NCI-H82 (cell line): ENCODE measurements at regions not wholly inside any gene's neighbourhood (a gene's known extent, or its start where the extent isn't known, plus 50 kb on each side); places are given as distances from the start of the nearest gene placed in this dataset.
A peak's percentile ranks its signal among the peaks of the same experiment; 100 is the strongest.
"Not testable (repeated sequence)": the region's sequence is repeated elsewhere in the genome, so short reads cannot be mapped to it uniquely, and the experiment has no call there.

Experiments
- DNase-seq: peaks from one replicate; lab custom pipeline; 2025; lab: John Stamatoyannopoulos, UW

DNA sequence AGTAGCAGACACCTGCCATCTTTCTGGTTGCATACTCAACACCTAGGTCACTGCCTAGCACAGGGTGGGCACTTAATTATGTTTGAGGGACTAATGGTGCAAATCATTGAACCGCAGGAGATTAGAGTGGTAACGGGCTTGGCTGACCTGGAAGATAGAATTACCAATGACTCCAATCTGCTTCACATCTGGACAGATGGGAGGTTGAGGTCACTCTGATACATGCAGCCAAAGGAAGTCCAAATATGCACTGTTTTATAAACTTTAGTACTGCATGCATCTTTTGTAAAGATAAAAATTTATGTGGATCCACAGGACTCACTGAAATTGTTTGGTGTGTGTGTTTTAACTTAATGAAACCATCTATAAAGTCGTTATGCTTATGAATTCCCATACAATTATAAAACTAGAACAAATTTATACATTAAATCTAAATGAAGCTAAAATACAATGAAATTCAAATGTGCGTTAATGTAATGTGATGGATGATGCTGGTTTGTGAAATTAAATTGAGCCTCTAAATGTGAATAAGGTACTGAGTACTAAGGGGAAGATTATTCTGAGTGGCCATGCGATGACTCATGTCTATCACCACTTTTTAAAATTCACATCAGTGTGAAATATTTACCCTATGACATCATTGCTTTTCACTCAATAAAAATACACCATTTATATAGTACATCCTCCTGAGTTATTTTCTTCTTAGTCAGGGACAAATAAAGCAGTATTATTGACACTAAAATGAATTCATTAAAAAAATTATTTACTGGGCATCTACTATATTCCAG lies 224.7 kb upstream of the FAM78B start:
- peak; percentile 73 for DNase-seq

DNA sequence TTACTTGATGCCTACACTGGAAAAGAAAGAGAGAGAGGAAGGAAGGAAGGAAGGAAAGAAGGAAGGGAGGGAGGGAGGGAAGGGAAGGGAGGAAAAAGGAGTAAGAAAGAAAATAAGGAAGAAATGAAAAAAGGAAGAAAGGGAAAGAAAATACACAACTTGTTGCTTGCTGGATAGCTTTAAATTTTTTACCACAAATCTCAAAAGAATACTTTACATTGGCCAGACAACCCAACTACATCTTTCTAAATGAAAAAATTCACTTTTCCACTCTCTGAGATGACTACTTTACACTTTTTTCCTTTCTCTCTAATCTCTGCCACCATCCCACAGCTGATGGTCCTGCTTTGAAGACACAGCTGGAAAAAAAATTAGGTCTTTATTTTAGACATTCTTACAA lies 228.9 kb upstream of the FAM78B start:
- DNase-seq: no peak

DNA sequence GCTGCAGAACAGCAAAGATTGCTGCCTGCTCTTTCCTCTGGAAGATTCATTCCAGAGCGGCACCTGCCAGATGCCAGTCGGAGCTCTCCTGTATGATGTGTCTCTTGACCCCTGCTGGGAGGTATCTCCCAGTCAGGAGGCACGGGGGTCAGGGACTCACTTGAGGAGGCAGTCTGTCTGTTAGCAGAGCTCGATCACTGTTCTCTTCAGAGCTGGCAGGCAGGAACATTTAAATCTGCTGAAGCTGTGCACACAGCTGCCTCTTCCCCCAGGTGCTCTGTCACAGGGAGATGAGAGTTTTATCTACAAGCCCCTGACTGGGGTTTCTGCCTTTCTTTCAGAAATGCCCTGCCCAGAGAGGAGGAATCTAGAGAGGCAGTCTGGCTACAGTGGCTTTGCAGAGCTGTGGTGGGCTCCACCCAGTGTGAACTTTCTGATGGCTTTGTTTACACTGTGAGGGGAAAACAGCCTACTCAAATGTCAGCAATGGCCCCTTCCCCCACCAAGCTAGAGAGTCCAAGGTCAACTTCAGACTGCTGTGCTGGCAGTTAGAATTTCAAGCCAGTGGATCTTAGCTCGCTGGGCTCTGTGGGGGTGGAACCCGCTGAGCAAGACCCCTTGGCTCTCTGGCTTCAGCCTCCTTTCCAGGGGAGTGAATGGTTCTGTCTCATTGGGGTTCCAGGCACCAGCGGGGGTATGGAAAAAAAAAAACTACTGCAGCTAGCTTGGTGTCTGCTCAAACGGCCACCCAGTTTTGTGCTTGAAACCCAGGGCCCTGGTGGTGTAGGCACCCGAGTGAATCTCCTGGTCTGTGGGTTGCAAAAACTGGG lies 242.7 kb upstream of the FAM78B start:
- not testable (repeated sequence) for DNase-seq

DNA sequence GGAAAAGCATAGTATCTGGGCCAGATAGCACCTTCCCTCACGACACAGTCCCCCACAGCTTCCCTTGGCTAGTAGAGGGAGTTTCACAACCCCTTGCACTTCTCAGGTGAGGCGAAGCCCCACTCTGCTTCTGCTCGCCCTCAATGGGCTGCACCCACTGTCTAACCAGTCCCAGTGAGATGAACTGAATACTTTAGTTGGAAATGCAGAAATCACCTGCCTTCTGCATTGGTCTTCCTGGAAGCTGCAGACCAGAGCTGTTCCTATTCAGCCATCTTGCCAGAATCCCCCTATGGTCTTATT lies 243.2 kb upstream of the FAM78B start:
- DNase-seq: no peak

DNA sequence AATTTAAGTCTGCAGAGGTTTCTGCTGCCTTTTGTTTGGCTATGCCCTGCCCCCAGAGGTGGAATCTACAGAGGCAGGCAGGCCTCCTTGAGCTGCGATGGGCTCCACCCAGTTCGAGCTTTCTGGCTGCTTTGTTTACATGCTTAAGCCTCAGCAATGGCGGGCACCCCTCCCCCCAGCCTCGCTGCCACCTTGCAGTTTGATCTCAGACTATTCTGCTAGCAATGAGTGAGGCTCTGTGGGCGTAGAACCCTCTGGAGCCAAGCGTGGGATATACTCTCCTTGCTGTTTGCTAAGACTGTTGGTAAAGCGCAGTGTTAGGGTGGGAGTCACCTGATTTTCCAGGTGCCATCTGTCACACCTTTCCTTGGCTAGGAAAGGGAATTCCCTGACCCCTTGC lies 250.0 kb upstream of the FAM78B start:
- DNase-seq: peak; percentile 17

DNA sequence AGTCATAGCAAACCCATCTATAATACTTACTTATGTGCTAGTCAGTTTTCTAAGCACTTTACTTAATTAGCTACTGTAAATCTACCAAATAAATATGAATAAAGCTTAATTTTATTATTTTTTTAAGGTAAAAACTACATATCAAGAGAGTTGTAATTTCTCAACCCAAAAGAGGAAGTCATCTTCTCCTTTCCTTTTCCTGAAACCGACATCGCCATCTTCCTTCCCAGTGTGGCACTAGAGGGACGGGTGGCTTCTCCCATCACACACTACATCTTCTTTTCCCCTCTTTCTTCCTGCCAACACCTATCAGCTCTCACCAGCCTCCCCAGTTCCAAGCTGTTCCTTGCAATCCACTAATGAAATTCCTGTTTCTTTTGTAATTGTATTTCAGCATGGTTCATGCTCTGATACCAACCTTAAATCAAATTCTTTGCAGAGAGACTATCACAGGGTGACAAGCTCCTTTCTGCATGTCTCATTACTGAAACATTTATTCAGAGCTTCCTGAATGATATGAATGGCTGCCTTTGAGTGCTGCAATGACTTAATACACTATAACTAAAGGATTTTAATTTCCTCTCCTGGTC lies 251.6 kb upstream of the FAM78B start:
- DNase-seq: no peak

DNA sequence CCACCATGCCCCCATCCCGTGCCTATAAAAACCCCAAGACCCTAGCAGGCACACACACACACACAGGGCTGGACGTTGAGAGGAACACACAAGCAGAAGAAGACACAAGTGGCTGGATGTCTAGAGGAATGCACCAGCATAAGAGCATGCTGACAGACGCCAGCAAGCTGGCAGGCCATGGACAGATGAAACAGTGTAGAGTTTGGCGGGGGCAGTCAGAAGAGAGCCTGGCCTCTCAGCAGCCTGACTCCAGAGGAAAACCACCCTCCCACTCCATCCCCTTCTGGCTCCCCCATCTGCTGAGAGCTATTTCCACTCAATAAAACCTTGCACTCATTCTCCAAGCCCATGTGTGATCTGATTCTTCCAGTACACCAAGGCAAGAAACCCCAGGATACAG lies 255.8 kb upstream of the FAM78B start:
- DNase-seq: not testable (repeated sequence)

DNA sequence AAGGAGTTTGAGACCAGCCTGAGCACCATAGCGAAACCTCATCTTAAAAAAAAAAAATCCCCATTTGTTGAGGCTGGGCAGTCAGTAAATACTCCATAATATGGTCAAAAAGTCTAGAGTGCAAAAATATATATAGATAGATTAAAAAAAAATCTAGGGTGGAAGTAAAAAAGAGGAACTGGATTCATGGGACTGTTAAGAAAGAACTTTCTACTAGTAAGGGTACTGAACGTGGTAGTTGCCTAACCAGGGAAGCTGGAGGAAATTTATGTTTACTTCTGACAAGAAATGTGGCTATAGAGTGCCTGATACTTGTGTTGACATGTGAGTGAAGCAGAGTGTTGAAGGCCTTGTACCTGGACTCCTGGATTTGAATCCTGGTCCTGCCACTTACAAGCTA lies 265.9 kb upstream of the FAM78B start:
- no peak for DNase-seq

DNA sequence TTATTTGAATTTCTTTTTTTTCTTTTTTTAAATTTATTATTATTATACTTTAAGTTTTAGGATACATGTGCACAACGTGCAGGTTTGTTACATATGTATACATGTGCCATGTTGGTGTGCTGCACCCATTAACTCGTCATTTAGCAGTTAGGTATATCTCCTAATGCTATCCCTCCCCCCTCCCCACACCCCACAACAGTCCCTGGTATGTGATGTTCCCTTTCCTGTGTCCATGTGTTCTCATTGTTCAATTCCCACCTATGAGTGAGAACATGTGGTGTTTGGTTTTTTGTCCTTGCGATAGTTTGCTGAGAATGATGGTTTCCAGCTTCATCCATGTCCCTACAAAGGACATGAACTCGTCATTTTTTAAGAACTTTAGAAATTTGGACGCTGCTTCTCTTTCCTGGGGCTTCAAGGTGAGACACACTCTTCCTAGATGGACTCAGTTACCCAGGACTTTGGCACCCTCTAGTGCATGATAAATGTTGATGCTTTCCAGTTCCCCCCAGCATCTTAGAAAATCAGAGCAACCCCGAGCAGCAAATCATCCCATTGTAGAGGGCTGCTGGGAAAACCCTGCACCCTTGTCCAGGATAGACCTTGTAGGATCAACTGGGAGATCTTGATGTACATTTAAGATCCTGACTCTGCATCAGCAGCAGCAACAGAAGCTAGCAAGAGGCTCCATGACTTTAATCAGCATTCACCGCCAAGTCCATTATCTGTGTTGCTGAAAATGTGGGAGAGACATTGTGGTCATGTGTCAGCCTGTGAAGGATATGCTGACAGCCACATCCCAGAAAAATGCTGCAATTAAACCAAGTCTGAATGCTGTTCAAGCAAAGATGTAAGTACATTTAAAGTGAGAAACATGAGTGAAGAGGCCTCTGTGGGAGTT lies 266.9 kb upstream of the FAM78B start:
- DNase-seq: peak; percentile 91

DNA sequence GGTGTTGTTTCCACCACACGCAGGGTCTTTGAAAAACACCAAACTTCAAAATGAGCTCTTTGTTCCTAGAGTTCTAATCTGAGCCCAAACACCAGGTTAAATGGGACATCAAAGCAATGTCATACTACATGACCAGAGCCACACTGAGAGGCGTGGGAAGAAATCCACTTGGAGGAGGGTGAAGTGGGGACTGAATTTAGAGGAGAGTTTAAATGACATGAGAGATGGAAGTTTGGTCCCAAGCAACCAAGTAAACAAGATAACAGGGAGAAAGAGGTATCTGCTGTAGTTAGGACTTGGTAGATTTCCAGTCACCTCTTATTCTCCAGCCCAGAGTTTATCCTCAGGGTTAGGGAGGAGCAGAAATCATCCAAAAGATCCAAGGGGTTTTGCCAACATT lies 290.9 kb upstream of the FAM78B start:
- no peak for DNase-seq

DNA sequence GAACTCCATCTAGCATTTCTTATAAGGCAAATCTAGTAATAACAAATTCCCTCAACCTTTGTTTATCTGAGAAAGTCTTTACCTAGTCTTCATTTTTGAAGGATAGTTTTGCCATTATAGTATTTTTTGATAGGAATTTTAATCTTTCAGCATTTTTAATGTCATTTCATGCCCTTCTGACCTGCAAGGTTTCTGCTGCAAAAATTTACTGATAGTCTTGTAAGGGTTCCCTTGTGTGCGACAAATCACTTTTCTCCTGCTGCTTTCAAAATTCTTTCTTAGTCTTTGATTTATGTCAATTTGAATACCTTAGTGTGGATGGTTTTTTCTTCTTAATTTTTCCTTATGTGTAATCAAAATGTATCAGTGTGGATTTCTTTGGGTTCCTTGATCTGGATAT lies 297.5 kb upstream of the FAM78B start:
- no peak for DNase-seq

DNA sequence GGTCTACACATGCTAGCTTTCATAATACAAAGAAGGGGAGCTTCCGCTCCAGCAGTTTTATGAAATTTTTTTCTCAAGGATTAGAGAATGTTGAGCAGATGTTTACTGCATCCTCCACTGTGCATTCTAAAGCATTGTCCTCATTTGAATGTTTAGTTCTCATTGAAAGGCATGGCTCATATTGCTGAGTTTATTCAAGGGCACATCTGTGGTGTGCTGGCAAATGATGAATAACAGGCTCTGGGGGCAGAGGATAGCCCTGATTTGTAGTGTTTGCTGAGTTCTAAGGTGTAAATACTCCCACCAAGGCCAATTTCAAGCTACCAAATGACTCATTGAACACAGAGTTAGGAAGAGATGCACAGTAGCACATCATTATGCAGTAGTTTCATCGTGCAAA lies 303.2 kb upstream of the FAM78B start:
- DNase-seq: no peak

DNA sequence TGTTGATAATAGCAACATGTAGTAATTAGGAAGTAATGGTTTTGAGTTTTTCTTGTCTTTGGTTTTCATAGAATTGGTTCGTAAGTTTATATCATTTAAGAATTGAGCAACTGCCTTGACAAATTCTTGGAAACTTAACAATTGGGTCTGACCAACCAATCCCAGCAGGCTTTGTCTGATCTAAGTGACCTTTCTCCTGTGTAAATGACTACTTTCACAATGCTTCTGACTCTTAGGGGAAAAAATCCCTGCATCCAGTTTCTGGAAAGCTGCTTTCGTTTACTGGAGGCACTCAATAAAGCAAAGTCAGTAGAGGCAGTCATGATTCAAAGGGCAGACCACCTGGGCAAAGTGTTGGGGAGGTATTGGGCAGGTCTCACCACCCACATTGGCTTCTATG lies 303.6 kb upstream of the FAM78B start:
- no peak for DNase-seq

DNA sequence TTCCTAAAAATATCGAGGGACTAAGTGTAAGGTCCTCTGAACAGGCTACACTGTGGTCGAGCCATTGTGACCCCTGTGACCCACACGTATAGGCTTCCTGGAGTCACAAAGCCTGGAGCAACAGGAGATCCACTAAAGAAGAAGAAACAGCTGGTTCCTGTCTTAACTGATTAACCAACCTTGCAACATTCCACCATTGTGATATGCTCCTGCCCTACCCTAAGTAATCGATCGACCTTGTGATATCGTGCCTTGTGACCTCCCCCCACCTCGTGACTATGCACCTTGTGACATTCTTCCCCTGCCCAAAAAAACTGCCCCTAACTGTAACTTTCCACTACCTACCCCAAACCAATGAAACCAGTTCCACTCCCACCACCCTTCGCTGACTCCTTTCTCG lies 304.6 kb upstream of the FAM78B start:
- no peak for DNase-seq

DNA sequence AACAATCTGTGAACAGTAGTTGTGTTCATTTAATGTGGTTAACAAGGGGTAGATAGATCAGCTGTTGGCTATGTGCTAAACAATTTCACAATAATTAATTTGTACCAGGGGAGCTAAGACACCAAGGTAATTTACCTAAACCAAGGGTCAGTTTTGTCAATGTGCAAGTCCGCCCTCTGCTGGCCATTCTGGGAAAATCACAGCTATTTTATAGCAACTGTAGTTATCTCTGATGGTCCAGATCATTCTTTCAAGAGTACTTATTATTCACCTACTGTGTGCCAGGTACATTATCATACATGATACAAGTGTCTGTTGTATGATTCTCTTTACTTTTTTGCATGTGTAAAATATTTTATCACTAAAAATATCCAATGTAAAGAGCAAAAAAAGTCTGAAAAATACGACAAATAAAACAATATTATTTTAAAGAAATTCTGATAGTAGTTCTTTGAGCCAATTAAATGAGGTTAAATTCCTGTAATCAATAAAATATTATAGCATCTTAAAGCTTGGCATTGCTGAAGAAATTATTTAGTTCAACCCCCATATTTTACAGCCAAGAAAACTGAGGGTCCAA lies 312.3 kb upstream of the FAM78B start:
- DNase-seq: peak; percentile 83

DNA sequence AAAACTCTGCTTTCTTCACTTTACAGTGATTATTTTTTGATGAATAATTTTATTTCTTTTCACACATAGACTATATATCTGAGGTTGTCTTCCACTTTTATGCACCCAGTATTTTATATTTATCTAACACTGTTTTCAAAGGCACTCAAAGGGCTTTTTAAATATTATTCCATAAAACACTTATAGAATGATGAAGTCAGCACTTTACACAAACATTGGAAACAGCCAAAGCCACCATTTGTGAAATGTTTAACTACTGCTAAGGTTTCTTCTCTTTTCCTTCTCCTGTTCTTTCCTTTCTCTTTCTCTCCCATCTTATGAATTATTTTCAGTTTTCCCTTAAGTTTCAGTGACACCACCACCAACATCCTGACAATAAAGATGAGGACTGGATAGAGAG lies 317.7 kb upstream of the FAM78B start:
- no peak for DNase-seq

DNA sequence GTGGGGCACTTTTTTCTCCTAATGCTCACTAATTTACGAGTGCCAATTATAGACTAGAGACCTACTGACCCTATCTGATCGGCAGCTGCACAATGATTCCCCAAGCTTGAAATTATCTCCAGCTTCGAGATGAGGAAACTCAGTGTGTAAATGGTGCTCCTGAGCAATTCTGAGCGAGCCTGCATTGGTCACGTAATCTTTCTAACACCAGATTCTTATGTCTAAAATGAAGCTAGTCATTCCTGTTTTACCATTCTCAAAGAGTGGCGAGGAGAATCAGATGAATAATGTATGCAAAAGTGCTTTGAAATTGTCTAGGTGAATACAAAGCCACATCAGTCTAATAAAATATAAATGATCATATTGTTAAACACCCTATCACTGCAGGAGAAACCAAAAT lies 318.1 kb upstream of the FAM78B start:
- no peak for DNase-seq

DNA sequence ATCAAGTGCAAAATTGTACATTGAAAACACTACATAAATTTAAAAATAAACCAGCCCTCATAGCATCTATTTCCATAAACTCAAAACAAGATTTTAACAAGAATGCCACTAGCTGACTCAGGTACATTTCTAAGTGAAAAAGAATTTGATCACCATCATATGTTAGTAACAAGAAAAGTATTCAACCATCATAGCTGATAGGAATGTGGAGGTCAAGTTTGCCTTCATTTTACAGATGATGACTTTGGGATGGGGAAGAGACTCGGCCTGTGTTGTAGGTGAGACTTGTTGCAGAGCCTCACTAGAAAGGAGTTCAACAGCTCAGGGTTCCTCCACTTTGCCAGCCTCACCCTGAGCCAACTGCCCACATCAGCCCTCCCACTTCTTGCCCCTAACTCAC lies 318.8 kb upstream of the FAM78B start:
- DNase-seq: no peak

DNA sequence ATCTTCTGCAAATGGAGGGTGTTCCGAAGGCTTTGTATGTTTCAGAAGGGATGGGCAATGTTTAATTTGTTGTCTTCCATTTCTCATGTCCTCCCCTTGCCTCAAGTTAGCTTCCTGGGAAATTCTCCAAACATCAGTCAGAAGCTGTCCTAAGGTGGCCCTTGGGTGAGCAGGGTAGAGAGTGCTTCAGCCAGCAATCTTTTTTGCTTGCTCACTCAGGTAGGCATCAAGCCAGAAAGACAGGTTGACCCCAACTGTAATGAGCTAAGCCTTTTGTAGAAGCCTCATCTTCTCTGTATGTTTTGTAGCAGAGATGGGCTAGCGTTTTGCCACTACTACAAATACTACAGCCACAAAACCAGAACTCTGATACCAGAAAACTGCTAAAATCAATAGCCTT lies 321.5 kb upstream of the FAM78B start:
- DNase-seq: no peak

DNA sequence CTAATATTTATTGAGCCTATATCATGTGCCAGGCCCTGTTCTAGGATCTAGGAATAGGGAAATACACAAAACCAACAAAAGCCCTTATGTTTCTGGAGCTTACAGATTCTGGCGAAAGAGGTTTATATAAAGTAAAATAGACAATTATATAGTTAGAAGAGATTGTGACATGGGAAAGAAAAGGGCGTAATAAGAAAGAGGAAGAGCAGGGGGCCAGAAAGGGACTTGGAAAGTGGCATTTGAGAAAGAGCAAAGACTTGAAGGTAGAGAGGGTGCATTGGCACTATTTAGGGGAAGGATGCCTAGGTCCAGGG lies 322.5 kb upstream of the FAM78B start:
- no peak for DNase-seq

DNA sequence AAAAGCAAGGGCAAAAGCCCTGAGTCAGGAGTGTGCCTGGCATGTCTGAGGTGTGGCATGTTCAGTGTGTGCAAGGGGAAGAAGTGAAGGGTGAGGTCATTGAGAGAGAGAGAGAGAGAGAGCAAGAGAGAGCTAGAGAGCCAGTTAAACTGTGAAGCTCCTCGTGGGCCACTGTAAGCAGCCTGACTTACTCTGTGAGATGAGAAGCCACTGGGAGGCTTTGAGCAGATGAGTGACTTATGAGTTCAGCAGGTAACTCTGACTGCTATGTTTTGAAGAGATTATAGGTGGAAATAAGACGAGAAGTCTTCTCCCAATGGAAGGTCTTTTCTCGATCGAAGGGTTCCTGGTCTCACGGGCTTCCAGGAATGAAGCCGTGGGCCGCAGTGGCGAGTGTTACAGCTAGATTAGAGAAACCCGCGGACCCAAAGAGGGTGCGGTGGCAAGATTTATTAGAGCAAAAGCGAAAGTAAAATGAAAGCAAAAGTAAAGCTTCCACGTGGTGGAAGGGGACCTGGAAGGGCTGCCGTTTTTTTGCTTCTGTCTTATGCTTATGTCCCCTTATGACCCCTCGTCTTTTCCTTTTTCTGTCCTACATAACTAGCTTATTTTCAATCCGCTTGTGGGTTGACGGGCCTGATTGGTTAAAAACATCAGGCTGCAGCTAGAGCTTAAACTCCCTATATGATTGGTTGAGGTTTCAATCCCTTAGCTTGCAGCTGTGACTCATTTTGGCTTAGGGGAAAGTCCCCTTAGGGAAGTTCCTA lies 323.1 kb upstream of the FAM78B start:
- no peak for DNase-seq
